HG02885 (cell line): ENCODE measurements at regions not wholly inside any gene's neighbourhood (a gene's known extent, or its start where the extent isn't known, plus 50 kb on each side); places are given as distances from the start of the nearest gene placed in this dataset.
"Not testable (repeated sequence)": the region's sequence is repeated elsewhere in the genome, so short reads cannot be mapped to it uniquely, and the experiment has no call there.

Experiments
- ATAC-seq: cut with Tn5 transposase; IDR thresholded peaks from one replicate; pipeline ENCODE4 v1.9.1; 2021; ENCODE audit warnings: mild to moderate bottlenecking; ENCODE audit not compliant: unreplicated experiment, poor library complexity

DNA sequence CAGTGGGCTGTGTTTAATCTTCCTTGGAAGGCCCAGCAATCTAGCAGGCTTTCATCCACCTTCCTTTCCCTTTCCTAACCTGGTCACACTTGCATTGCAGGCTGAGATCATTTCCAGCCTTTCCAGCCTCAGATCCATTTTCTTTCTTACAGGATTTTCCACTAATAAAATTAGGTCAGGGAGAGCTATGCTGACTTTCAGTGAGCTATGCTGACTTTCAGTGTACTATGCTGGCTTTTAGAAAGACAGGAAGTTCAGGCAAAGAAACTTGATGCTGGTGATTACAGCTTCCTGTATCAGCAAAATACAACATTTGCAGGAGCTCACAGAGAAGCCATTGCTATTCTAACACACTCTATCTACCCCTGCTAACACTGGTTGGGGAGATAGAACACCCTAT, 735.0 kb downstream of the CCDC85A start:
- ATAC-seq: no peak

- no peak for ATAC-seq
Measured at GRCh38 chr2:56933976-56934375, 750.2 kb downstream of the CCDC85A start.

GRCh38 chr2:56934866-56935265, 751.1 kb downstream of the CCDC85A start:
- no peak for ATAC-seq

DNA sequence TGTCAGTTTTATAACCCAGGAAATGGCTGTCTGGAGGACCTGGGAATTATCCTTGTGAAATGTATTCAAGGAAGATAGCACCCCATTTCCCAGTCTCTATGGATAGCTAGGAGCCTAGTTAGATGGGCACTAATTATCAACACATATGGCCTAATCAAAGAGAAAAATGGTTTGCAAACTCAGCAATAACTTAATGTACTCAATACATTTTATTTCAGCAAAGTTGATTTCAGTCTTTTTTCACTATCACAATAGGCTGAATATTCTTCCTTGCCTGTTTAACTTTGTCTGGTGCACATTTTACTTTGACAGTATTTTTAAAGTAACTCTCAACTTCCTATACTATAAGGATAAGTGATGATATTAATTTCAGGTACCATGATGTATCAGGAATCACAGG, 756.3 kb downstream of the CCDC85A start:
- no peak for ATAC-seq

GRCh38 chr2:56952871-56953270, 769.1 kb downstream of the CCDC85A start:
- no peak for ATAC-seq

GRCh38 chr2:56960581-56960980, 776.8 kb downstream of the CCDC85A start:
- no peak for ATAC-seq

DNA sequence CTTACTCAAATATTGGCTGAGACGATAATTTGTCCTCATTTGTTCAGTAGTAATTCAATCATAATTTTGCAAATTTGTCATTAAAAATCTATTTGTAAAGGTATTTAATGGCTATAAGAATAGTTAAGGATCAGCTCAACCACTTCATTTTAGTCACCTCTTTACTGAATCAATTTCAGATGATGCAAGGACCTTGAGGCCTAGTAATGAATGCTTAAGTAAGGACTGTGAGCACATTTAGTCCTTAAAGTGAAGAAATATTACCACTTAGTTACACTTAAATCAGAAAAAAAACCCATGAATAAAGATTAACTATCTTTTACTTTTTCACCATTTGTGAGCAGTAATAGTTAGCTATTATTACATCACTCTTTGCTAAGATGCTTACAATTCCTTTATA, 778.9 kb downstream of the CCDC85A start:
- ATAC-seq: no peak

GRCh38 chr2:56969513-56969912, 785.7 kb downstream of the CCDC85A start:
- ATAC-seq: no peak

DNA sequence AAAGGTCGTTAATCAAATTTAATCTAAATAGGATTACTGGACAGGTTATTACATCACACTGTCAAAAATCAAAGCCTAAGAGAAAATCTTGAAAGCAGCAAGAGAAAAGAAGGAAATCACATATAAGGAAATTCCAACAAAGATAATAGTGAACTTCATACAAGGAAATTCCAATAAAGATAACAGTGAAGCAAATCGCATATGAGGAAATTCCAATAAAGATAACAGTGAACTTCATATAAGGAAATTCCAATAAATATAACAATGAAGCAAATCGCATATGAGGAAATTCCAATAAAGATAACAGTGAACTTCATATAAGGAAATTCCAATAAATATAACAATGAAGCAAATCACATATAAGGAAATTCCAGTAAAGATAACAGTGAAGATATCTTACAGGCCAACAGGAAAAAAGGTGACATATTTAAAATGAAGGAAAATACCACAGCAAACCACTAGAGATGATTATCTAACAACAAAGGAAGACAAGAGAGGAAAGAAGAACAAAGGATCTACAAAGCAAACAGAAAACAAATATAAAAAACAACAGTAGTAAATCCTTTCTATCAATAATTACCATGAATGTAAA, 787.7 kb downstream of the CCDC85A start:
- no peak for ATAC-seq

DNA sequence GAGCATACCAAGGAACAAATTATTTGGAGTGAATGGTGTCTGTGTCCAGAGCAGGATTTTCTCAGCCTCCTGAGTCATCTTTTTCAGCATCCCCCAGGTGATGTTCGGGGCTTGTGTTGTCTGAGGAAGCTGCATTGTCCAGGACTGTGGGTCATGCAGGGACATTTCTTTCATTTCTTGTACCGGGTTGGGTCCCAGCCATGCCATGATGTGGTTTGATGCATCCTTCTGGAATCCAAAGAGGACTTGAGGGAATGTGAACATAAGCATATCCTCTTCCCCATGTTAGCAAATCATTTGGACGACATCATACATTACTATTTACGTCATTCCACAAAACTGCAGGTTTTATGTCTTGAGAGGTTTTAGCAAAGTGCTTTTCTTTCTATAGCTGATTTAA, 797.8 kb downstream of the CCDC85A start:
- no peak for ATAC-seq

DNA sequence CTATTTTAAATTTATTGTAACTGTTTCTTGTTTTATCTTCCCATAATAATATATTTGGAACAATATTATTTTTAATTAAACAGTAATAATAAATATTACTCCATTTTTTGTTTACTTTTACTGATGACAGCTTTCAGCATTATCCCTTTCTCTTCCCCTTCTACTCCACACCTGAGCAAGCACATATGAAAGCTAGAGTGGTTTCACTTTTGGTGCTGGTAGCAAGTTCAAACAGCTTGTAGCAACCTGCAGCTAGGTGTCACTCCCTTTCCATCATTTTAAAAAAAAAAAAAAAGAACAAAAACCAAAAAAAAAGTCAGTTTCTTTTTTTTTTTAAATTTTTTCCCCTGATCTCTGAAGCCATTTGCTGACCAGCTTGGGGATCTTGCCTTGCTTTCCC, 801.8 kb downstream of the CCDC85A start:
- ATAC-seq: no peak

GRCh38 chr2:57022496-57022895, 838.7 kb downstream of the CCDC85A start:
- no peak for ATAC-seq

GRCh38 chr2:57044931-57045635, 861.3 kb downstream of the CCDC85A start:
- no peak for ATAC-seq

DNA sequence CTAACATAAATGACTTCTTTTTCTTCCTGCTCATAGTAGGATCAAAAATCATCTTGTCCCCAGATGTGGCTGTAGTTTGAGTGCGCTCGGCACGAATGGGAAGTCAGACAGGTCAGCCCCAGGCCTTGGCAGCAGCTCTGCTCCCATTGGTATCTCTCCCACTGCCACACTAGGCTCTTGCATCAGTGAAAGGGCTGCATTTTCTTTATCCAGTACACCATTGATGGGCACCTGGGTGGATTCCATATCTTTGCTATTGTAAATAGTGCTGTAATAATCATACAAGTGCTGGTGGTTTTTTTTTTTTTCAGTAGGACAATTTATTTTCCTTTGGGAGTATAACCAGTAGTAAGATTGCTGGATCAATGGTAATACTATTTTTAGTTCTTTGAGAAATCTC, 865.5 kb downstream of the CCDC85A start:
- no peak for ATAC-seq

DNA sequence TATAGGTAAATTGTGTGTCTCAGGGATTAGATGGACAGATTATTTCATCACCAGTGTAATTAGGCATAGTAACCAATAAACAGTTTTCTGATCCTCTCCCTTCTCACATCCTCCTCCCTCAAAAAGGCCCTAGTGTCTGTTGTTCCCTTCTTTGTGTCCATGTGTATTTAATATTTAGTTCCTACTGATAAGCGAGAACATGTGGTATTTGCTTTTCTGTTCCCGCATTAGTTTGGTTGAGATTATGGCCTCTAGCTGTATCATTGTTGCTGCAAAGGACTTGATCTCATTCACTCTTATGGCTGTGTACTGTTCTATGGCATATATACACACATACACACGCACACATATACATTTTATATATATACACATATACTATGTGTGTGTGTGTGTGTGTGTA, 866.2 kb downstream of the CCDC85A start:
- no peak for ATAC-seq

- ATAC-seq: not testable (repeated sequence)
Measured at GRCh38 chr2:57066301-57066700, 882.5 kb downstream of the CCDC85A start.

GRCh38 chr2:57075226-57075625, 891.4 kb downstream of the CCDC85A start:
- ATAC-seq: no peak

- no peak for ATAC-seq
Measured at GRCh38 chr2:57080035-57080434, 896.2 kb downstream of the CCDC85A start.

DNA sequence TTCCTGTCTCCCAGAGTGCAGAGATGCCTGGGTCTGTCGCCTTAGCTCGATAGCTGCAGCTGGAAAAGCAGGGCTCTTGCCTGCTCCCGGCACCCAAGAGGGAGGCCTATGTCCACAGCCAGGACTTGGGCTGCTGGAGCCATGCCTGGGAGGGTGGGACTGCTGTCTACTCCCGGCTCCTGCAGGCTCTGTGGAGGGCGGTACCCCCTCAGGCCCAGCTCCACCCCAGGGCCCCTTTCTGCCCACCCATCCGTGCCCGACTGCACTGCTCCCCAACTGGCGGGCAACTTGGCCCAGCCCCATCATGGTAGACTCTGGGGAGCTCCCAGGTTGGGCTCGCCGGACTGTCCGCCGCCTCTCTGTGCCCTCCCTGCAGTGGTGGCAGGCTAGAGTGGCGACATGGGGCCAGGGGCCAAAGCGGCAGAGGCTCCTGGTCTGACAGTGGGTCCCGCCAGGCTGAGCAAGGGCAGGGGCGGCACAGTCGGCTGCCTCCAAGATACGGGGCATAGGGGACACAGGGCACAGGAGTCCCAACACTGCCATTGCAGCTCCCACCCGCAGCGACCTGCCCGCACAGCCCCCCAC, 901.0 kb downstream of the CCDC85A start:
- ATAC-seq: no peak

DNA sequence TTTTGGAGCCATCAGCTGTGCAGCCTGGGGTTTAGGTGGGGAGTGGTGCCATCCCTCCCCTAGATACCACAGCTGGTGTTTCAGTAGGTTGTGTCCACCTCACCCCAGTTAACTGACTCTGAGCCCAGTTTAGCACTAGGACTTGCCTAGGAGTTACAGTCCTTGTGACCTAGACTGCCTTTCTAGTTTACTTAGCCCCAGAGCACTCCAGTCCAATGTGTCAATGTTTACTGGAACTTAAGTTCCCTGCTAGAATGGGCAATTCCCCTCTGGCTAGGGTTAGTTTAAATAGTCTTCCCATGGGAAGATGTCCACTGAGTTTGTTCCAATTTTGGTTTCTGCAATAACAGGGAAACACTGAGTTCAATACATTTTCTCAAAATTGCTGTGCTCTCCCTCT, 909.2 kb downstream of the CCDC85A start:
- no peak for ATAC-seq

DNA sequence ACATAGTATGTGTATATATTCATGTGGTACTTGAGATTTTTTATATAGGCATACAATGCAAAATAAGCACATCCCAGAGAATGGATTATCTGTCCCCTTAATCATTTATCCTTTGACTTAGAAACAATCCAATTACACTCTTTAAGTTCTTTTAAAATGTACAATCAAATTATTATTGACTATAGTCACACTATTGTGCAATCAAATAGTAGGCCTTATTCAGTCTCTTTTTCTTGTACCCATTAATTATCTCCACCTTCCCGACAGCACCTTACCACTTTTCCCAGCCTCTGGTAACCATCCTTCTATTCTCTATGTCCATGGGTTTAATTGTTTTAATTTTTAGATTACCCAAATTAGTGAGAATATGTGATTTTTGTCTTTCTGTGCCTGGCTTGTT, 914.1 kb downstream of the CCDC85A start:
- ATAC-seq: no peak

- no peak for ATAC-seq
Measured at GRCh38 chr2:57100436-57100835, 916.6 kb downstream of the CCDC85A start.
